H9 (cell line): ENCODE measurements at regions not wholly inside any gene's neighbourhood (a gene's known extent, or its start where the extent isn't known, plus 50 kb on each side); places are given as distances from the start of the nearest gene placed in this dataset.

Experiments used
- DNase-seq: peaks from one replicate; pipeline ENCODE4 v3.0.0-alpha.2; 2017
- H2AFZ ChIP-seq: one replicate; pipeline ENCODE4 v1.6.1; 2013; ENCODE audit warnings: mild to moderate bottlenecking, low read length, control low read depth, moderate library complexity
- H2AK5ac ChIP-seq: 2 replicates; pipeline ENCODE4 v1.6.1; 2013; ENCODE audit warnings: low read length, control low read depth, mixed read lengths; ENCODE audit not compliant: insufficient read length
- H2BK120ac ChIP-seq: one replicate; pipeline ENCODE4 v1.6.1; 2013; ENCODE audit warnings: low read depth, mild to moderate bottlenecking, low read length, control low read depth, inconsistent platforms; ENCODE audit not compliant: poor library complexity, severe bottlenecking
- H2BK12ac ChIP-seq: 2 replicates; pipeline ENCODE4 v1.6.1; 2013; ENCODE audit warnings: low read length, control low read depth, mixed read lengths, low read depth; ENCODE audit not compliant: insufficient read length
- H2BK15ac ChIP-seq: 2 replicates; pipeline ENCODE4 v1.6.1; 2013; ENCODE audit warnings: low read depth, low read length, control low read depth
- H2BK20ac ChIP-seq: one replicate; pipeline ENCODE4 v1.6.1; 2013; ENCODE audit warnings: low read depth, mild to moderate bottlenecking, low read length, control low read depth, inconsistent platforms; ENCODE audit not compliant: poor library complexity, severe bottlenecking
- H2BK5ac ChIP-seq: 2 replicates; pipeline ENCODE4 v1.6.1; 2013; ENCODE audit warnings: low read length, control low read depth, mixed read lengths; ENCODE audit not compliant: insufficient read length
- H3K14ac ChIP-seq: 2 replicates; pipeline ENCODE4 v1.6.1; 2013; ENCODE audit warnings: low read length, control low read depth; ENCODE audit not compliant: insufficient read depth
- H3K18ac ChIP-seq: 2 replicates; pipeline ENCODE4 v1.6.1; 2013; ENCODE audit warnings: low read depth, mild to moderate bottlenecking, mixed read lengths, low read length, control low read depth; ENCODE audit not compliant: insufficient read length
- H3K23ac ChIP-seq: 2 replicates; pipeline ENCODE4 v1.6.1; 2013; ENCODE audit warnings: low read length, control low read depth, mixed read lengths, low read depth; ENCODE audit not compliant: insufficient read length
- H3K23me2 ChIP-seq: 2 replicates; pipeline ENCODE4 v1.6.1; 2013; ENCODE audit warnings: low read depth, mild to moderate bottlenecking, mixed read lengths, low read length, control low read depth; ENCODE audit not compliant: insufficient read length, poor library complexity, severe bottlenecking
- H3K27ac ChIP-seq: 2 replicates; pipeline ENCODE4 v1.5.1; 2013; ENCODE audit warnings: low read length, control low read depth, mixed read lengths, low read depth; ENCODE audit not compliant: insufficient read length
- H3K27me3 ChIP-seq: 2 replicates; pipeline ENCODE4 v1.6.1; 2013; ENCODE audit warnings: low read length, control low read depth, inconsistent platforms; ENCODE audit not compliant: insufficient read depth
- H3K4ac ChIP-seq: 2 replicates; pipeline ENCODE4 v1.6.1; 2013; ENCODE audit warnings: low read depth, mild to moderate bottlenecking, control low read depth, inconsistent platforms, low read length, moderate library complexity
- H3K4me1 ChIP-seq: 2 replicates; pipeline ENCODE4 v1.6.1; 2013; ENCODE audit warnings: low read length, control low read depth, inconsistent platforms; ENCODE audit not compliant: insufficient read depth
- H3K4me2 ChIP-seq: 2 replicates; pipeline ENCODE4 v1.6.1; 2013; ENCODE audit warnings: low read length, control low read depth, mixed read lengths; ENCODE audit not compliant: insufficient read length, insufficient read depth
- H3K56ac ChIP-seq: 2 replicates; pipeline ENCODE4 v1.6.1; 2013; ENCODE audit warnings: low read depth, mild to moderate bottlenecking, mixed read lengths, low read length, control low read depth; ENCODE audit not compliant: insufficient read length
- H3K79me1 ChIP-seq: 2 replicates; pipeline ENCODE4 v1.6.1; 2013; ENCODE audit warnings: low read depth, mild to moderate bottlenecking, moderate library complexity, low read length, control low read depth, inconsistent platforms; ENCODE audit not compliant: insufficient read depth, poor library complexity, severe bottlenecking
- H3K79me2 ChIP-seq: 2 replicates; pipeline ENCODE4 v1.6.1; 2013; ENCODE audit warnings: low read length, control low read depth, inconsistent platforms; ENCODE audit not compliant: insufficient read depth
- H3K9ac ChIP-seq: 2 replicates; pipeline ENCODE4 v1.6.1; 2013; ENCODE audit warnings: low read length, control low read depth, mixed read lengths; ENCODE audit not compliant: insufficient read length; ENCODE audit errors: extremely low read depth
- H3K9me3 ChIP-seq: one replicate; pipeline ENCODE4 v1.6.1; 2013; ENCODE audit warnings: low read depth, low read length, inconsistent platforms; ENCODE audit not compliant: control insufficient read depth
- H3T11ph ChIP-seq: one replicate; pipeline ENCODE4 v1.6.1; 2013; ENCODE audit warnings: mild to moderate bottlenecking, low read length, control low read depth, inconsistent platforms
- H4K20me1 ChIP-seq: one replicate; pipeline ENCODE4 v1.6.1; 2013; ENCODE audit not compliant: control insufficient read depth, insufficient read length, insufficient read depth
- H4K5ac ChIP-seq: 2 replicates; pipeline ENCODE4 v1.6.1; 2013; ENCODE audit warnings: low read depth, mild to moderate bottlenecking, mixed read lengths, low read length, control low read depth; ENCODE audit not compliant: insufficient read length
- H4K8ac ChIP-seq: replicated peaks from 2 replicates; pipeline ENCODE4 v1.6.1; 2013; ENCODE audit warnings: low read length, control low read depth, mixed read lengths, low read depth; ENCODE audit not compliant: insufficient read length
- H4K91ac ChIP-seq: 2 replicates; pipeline ENCODE4 v1.6.1; 2013; ENCODE audit warnings: low read depth, mild to moderate bottlenecking, moderate library complexity, mixed read lengths, low read length, control low read depth; ENCODE audit not compliant: insufficient read length
- H3K27ac Mint-ChIP-seq, 3 experiments: 2 replicates in 2 of 3; 3 replicates in 1 of 3; pipeline ENCODE4 v1.8.0; 2020 to 2021; ENCODE audit warnings: mixed read lengths in 3 of 3, mild to moderate bottlenecking in 1 of 3, moderate library complexity in 1 of 3
- H3K27me3 Mint-ChIP-seq: 2 replicates; pipeline ENCODE4 v1.8.0; 2021; ENCODE audit warnings: low read depth, mild to moderate bottlenecking, moderate library complexity, mixed read lengths
- H3K36me3 Mint-ChIP-seq, 3 experiments: 2 replicates in 2 of 3; 3 replicates in 1 of 3; pipeline ENCODE4 v1.8.0; 2020 to 2021; ENCODE audit warnings: low read depth in 3 of 3, mixed read lengths in 3 of 3; ENCODE audit not compliant: insufficient read depth in 1 of 3
- H3K4me1 Mint-ChIP-seq, 2 experiments: 2 replicates each; pipeline ENCODE4 v1.8.0; 2020; ENCODE audit warnings: mixed read lengths in 2 of 2
- H3K4me3 Mint-ChIP-seq, 2 experiments: 2 replicates in 1 of 2; 3 replicates in 1 of 2; pipeline ENCODE4 v1.8.0; 2020 to 2021; ENCODE audit warnings: mild to moderate bottlenecking in 2 of 2, mixed read lengths in 2 of 2, moderate library complexity in 1 of 2
- H3K9me3 Mint-ChIP-seq, 2 experiments: 2 replicates in 1 of 2; 3 replicates in 1 of 2; pipeline ENCODE4 v1.8.0; 2020; ENCODE audit warnings: mild to moderate bottlenecking in 2 of 2, mixed read lengths in 2 of 2, moderate library complexity in 1 of 2
- WGBS: extraction: QIAGEN DNeasy Blood & Tissue Kit; methylation state at CpG from one replicate; pipeline ENCODE4 v1.1.7; 2013; ENCODE audit warnings: missing lambda C conversion rate, low lambda C conversion rate, mixed read lengths; ENCODE audit not compliant: insufficient read length; ENCODE audit errors: extremely low coverage; 5-methylcytosine and 5-hydroxymethylcytosine counted together
- TF ChIP-seq, protein P1 (sequence below): fragments of 200-600 bp; sonication (generic); conservative IDR thresholded peaks from 3 replicates; pipeline ENCODE4 v1.8.0; 2021; ENCODE audit warnings: antibody characterized with exemption, mild to moderate bottlenecking

DNA sequence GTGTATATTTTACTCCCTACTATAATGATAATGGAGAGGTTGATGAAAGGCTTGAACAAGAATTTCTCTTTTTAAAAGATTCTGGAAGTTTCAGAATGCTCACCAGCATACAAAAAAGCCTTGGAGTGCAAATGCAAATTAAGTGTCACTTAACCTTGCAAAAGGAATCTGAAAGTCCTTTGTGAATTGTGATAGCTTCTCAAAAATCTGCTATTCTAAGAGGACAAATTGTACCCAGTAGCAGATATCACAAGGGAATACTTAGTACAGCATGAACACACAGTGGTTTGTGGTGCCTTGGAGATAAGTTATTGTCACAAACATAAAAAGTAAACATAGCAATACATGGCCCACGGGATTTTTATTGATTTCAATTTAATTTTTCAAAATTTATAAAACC is 1208.3 kb upstream of the B3GALT2 start:
- WGBS: no CpG with 5 or more reads among the region's 1 CpG
- H3T11ph ChIP-seq: no peak overlapping the region

More for the DNA sequence above, 1208.3 kb upstream of the B3GALT2 start:
- Histone ChIP-seq H3K79me1 (no peaks in the 10 kb centered on the region), H3K18ac (no peak overlapping the region), H3K4me1 (no peaks in the 10 kb centered on the region), H3K27ac (no peak overlapping the region), H2BK15ac (no peak overlapping the region), H2AK5ac (no peak overlapping the region), H3K79me2 (no peaks in the 10 kb centered on the region), H3K56ac (no peak overlapping the region), H3K14ac (no peak overlapping the region), H4K91ac (no peak overlapping the region), H2AFZ (no peak overlapping the region), H3K9me3 (no peaks in the 10 kb centered on the region), H3K27me3 (no peaks in the 10 kb centered on the region), H3K9ac (no peak overlapping the region), H2BK5ac (no peak overlapping the region), H2BK20ac (no peak overlapping the region), H4K5ac (no peak overlapping the region), H2BK12ac (no peak overlapping the region), H3K23me2 (no peaks in the 10 kb centered on the region), H3K4me2 (no peak overlapping the region), H4K20me1 (no peaks in the 10 kb centered on the region), H2BK120ac (no peak overlapping the region), H4K8ac (no peak overlapping the region), H3K23ac (no peak overlapping the region), H3K4ac (no peak overlapping the region)
- TF ChIP-seq, protein P1, sequence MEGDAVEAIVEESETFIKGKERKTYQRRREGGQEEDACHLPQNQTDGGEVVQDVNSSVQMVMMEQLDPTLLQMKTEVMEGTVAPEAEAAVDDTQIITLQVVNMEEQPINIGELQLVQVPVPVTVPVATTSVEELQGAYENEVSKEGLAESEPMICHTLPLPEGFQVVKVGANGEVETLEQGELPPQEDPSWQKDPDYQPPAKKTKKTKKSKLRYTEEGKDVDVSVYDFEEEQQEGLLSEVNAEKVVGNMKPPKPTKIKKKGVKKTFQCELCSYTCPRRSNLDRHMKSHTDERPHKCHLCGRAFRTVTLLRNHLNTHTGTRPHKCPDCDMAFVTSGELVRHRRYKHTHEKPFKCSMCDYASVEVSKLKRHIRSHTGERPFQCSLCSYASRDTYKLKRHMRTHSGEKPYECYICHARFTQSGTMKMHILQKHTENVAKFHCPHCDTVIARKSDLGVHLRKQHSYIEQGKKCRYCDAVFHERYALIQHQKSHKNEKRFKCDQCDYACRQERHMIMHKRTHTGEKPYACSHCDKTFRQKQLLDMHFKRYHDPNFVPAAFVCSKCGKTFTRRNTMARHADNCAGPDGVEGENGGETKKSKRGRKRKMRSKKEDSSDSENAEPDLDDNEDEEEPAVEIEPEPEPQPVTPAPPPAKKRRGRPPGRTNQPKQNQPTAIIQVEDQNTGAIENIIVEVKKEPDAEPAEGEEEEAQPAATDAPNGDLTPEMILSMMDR: no peak
- H3K4me3 Mint-ChIP-seq: no peak overlapping the region
- H3K4me1 Mint-ChIP-seq: peaks cover 2 to 7% of the 10 kb centered on the region in 2 experiments; a peak in 1 of 4 replicates
- H3K9me3 Mint-ChIP-seq: no peaks in the 10 kb centered on the region; a peak in 2 of 5 replicates
- H3K27ac Mint-ChIP-seq: no peak overlapping the region
- no peaks in the 10 kb centered on the region for H3K27me3 Mint-ChIP-seq
- H3K36me3 Mint-ChIP-seq: no peaks in the 10 kb centered on the region
- no peak for DNase-seq
